ENCODE measurements at regions not wholly inside any gene's neighbourhood (a gene's known extent, or its start where the extent isn't known, plus 50 kb on each side); places are given as distances from the start of the nearest gene placed in this dataset.

DNA sequence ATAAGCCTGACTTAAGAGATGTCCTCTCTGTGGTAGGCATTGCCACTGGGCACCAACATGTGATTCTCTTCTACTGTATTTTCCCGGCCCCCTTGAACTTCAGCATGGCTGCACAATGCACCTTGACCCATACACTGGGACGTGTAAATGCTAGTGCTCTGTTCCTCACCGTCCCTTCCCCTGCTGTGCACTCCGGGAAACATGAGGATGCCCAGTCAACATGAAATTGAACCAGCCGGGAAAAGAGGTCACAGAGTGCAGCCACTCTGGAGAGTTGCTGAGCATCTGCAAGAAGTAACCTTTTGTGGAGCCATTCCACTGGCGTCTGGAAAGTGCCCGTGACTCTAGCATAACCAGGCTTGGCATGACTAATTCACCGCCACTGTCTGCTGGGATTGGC, 646.7 kb downstream of the NPHP4 start:
- no peak for DNase-seq (ENCODE audit: low read depth, low spot score)

DNA sequence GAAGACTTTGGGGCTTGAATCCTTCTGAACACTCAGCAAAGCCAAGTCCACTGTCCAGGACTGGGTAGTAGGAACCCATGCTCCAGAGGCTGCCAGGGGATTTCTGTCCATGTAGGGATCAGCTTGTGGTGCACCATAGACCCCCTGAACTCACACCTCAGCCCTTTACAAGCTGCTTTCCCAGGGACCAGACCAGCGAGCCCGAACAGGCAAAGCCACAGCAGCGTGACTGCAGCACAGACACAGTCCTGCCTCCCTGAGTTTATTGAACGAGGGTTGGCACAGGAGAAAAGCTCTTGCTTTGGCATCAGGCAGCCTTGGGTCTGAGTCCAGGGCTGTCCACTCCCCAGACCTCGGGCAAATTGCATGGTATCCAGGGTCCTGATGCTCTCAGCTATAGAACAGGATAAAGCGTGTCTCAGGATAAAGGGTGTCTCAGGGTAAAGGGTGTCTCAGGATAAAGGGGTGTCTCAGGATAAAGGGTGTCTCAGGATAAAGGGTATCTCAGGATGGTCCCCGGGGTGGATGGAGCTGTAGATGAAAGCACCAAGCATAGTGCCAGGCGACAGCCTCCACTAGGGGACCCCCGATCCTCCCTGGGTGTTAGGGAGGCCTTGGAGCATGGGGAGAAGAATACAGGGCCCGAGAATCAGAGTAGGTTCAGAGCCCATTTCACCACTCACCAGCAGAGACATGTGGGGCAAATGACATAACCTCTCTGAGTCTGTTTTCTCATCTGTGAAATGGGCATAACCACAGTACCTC, 648.8 kb downstream of the NPHP4 start:
- DNase-seq (ENCODE audit: low read depth, low spot score) = no peak

GRCh38 chr1:5342830-5343229, 649.4 kb downstream of the NPHP4 start:
- DNase-seq (ENCODE audit: low read depth, low spot score) = no peak

- no peak for DNase-seq (ENCODE audit: low read depth, low spot score)
Measured at GRCh38 chr1:5342172-5342571, 650.1 kb downstream of the NPHP4 start.

- DNase-seq (ENCODE audit: low read depth, low spot score) = no peak
Measured at GRCh38 chr1:5341471-5341870, 650.8 kb downstream of the NPHP4 start.

DNA sequence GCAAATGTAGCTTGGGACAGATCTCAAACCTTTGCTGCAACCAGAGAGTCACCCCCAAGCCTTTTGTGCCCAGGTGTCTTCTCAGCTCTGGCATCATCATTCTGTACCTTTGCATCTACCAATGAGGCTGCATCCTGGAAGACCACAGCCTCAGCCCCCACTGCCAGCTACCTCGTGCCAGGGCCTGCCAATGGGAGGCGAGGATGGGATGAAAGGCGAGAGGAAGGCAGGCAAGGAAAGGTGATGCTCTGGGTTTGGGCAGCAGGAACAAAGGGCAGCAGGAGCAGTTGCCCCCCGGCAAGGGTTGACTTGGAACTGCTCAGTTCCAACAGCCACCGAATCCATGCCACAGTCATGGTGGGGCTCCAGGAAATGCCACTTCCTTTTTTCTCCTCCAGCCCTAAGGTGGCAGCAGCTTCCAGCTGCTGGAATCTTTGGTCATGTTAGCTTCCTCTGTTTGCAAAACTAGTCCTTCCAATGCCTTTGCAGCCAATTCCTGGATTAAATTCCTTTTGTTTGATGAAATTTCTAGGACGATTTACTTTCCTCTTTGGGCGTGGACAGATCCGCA, 651.6 kb downstream of the NPHP4 start:
- DNase-seq (ENCODE audit: low read depth, low spot score) = no peak

- no peak for DNase-seq (ENCODE audit: low read depth, low spot score)
Measured at GRCh38 chr1:5338466-5338865, 653.8 kb downstream of the NPHP4 start.

GRCh38 chr1:5333291-5333690, 658.9 kb downstream of the NPHP4 start:
- DNase-seq (ENCODE audit: low read depth, low spot score) = no peak

GRCh38 chr1:5331101-5331500, 661.1 kb downstream of the NPHP4 start:
- DNase-seq (ENCODE audit: low read depth, low spot score) = no peak

- no peak for DNase-seq (ENCODE audit: low read depth, low spot score)
Measured at GRCh38 chr1:5329068-5329739, 663.0 kb downstream of the NPHP4 start.

DNA sequence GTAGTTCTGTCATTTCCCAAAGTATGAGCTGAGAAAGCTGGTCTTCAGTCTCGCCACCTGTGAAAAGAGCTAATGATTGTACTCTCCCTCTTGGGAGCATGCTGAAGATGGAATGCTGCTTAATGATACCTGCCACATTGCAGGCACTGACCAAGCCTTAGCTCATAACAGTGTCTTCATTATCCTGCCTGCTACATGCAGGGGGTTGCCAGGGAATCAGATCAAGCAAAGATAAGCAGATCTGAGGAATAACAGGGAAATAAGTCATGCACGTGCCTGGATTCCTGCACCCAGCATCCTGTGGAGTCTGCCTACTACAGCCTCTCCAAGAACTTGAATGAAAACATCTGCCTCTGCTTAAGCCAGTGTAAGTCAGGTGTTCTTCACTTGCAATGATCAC, 667.3 kb downstream of the NPHP4 start:
- no peak for DNase-seq (ENCODE audit: low read depth, low spot score)

GRCh38 chr1:5318143-5318816, 663.9 kb downstream of the AJAP1 start:
- DNase-seq (ENCODE audit: low read depth, low spot score) = no peak

DNA sequence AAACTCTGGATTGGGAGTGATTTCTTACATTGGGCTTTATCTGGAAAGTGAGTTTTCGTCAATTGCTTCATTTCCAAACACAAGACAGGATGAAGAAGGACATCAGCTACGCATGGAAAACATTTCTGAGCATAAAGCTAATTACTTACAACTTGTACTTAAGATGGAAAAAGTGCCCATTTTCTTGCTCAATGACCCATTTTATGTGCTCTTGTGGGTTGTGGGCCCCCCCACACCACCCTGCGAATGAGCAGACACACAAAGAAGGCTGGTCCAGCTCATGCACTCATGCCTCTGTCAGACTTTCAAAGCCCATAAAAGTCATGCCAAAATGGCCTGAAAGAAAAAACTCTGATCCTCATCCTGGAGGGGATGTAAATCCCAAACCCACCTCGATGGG, 663.0 kb downstream of the AJAP1 start:
- no peak for DNase-seq (ENCODE audit: low read depth, low spot score)

DNA sequence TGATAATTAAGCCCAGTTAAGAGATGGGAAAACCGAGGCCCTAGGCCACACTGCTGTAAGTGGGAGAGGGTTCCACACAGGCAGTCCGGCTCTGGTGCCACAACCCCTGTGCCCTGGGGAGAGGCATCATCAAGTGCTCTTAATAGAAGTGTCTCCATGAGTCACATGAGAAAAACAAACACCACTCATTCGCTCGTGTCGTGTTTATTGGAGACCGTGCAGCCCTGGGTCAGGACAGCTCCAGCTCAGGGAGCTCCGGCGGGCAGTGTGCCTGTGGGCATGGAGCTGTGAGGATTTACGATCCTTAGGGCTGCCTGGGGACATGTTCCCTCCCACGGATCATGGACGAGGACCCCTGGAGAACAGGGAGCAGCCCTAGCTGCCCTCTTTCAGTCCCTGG, 658.5 kb downstream of the AJAP1 start:
- DNase-seq (ENCODE audit: low read depth, low spot score) = no peak

GRCh38 chr1:5312293-5312674, 657.9 kb downstream of the AJAP1 start:
- DNase-seq (ENCODE audit: low read depth, low spot score) = no peak

GRCh38 chr1:5311634-5312292, 657.4 kb downstream of the AJAP1 start:
- DNase-seq (ENCODE audit: low read depth, low spot score) = no peak

GRCh38 chr1:5311147-5311546, 656.7 kb downstream of the AJAP1 start:
- DNase-seq (ENCODE audit: low read depth, low spot score) = no peak

DNA sequence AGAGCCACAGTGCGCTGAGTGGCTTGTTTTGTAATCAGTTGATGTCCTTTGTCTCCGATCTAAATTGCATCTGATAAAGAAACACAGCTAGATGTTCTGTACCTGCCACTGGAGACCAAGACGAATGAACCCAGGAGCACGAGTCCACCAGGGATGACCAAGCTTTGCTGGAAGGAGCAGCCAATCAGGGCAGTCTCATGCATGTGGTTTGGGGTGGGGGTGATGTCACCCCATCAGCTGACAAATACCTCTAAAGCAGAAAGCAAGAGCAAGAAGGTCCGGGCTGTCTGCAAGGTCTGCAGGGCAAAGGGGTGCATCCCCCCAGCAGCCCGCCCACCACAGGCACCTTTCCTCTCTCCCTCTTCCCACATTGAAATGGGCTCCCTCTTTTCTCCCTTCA, 653.8 kb downstream of the AJAP1 start:
- DNase-seq (ENCODE audit: low read depth, low spot score) = no peak

DNA sequence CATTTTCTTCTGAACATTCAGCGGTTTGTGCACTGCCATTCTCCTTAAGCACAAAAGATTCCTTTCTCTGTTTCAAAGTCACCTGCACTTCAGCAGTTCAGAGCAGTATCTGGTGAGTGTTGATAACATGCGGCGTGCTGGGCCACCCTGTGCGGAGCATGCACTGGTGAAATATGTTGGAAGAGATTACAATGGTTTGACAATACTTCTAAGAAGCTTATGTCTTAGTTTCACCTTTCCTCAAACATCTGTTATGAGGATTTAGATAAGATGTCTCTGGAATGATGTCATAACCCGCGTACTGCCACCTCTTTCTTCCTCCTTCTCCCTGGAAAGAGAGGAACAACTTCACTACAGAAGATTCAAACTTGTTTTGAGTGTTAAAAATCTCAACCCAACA, 650.3 kb downstream of the AJAP1 start:
- no peak for DNase-seq (ENCODE audit: low read depth, low spot score)

DNA sequence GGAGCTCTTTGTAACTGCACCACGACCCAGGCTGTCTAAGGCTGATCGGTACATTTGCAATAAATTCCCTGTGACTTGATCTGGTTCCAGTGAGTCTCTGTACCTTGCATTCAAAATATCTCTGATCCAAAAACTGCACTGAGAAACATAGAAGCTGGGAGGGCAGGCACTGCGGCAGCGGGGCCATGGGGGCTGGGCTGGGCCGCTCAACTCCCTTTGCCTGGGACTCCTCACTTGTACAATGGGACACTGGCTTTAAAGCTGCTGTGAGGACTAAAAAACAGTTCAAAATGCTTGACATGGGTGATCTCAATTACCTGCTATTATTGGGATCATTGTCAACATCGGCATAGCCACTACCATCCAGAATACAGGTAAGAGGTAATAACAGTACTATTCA, 644.0 kb downstream of the AJAP1 start:
- DNase-seq (ENCODE audit: low read depth, low spot score) = no peak

GRCh38 chr1:5297886-5298239, 643.5 kb downstream of the AJAP1 start:
- DNase-seq (ENCODE audit: low read depth, low spot score) = no peak
